ENCODE measurements at regions not wholly inside any gene's neighbourhood (a gene's known extent, or its start where the extent isn't known, plus 50 kb on each side); places are given as distances from the start of the nearest gene placed in this dataset.
A peak's percentile ranks its signal among the peaks of the same experiment; 100 is the strongest.
"Not testable (repeated sequence)": the region's sequence is repeated elsewhere in the genome, so short reads cannot be mapped to it uniquely, and the experiment has no call there.

GRCh38 chr2:34825686-34826085, 1226.6 kb upstream of the FAM98A start:
- DNase-seq = no peak
- in situ Hi-C loops (cut with HindIII; ENCODE audit: low pct_ligation_motif_present, low pct_unique_long_range_greater_than_20kb, low sequenced_read_pairs) = no loop called here

- in situ Hi-C loops (cut with HindIII; ENCODE audit: low pct_ligation_motif_present, low pct_unique_long_range_greater_than_20kb, low sequenced_read_pairs) = no loop called here
- no peak for DNase-seq
Measured at GRCh38 chr2:34822616-34823015, 1223.5 kb upstream of the FAM98A start.

- no peak for DNase-seq
- in situ Hi-C loops (cut with HindIII; ENCODE audit: low pct_ligation_motif_present, low pct_unique_long_range_greater_than_20kb, low sequenced_read_pairs) = no loop called here
Measured at GRCh38 chr2:34815052-34815741, 1216.1 kb upstream of the FAM98A start.

GRCh38 chr2:34810456-34810855, 1211.4 kb upstream of the FAM98A start:
- DNase-seq = no peak
- in situ Hi-C loops (cut with HindIII; ENCODE audit: low pct_ligation_motif_present, low pct_unique_long_range_greater_than_20kb, low sequenced_read_pairs) = no loop called here

GRCh38 chr2:34808426-34808825, 1209.3 kb upstream of the FAM98A start:
- no peak for DNase-seq
- in situ Hi-C loops (cut with HindIII; ENCODE audit: low pct_ligation_motif_present, low pct_unique_long_range_greater_than_20kb, low sequenced_read_pairs) = no loop called here

GRCh38 chr2:34806891-34807290, 1207.8 kb upstream of the FAM98A start:
- in situ Hi-C loops (cut with HindIII; ENCODE audit: low pct_ligation_motif_present, low pct_unique_long_range_greater_than_20kb, low sequenced_read_pairs) = no loop called here
- DNase-seq = no peak

- in situ Hi-C loops (cut with HindIII; ENCODE audit: low pct_ligation_motif_present, low pct_unique_long_range_greater_than_20kb, low sequenced_read_pairs) = no loop called here
Measured at GRCh38 chr2:34806396-34806795, 1207.3 kb upstream of the FAM98A start.

GRCh38 chr2:34799556-34799955, 1200.5 kb upstream of the FAM98A start:
- in situ Hi-C loops (cut with HindIII; ENCODE audit: low pct_ligation_motif_present, low pct_unique_long_range_greater_than_20kb, low sequenced_read_pairs) = no loop called here
- DNase-seq = no peak

More at GRCh38 chr2:34806396-34806795, 1207.3 kb upstream of the FAM98A start:
- no peak for DNase-seq

- in situ Hi-C loops (cut with HindIII; ENCODE audit: low pct_ligation_motif_present, low pct_unique_long_range_greater_than_20kb, low sequenced_read_pairs); DNase-seq: not testable (repeated sequence)
Measured at GRCh38 chr2:34795586-34795985, 1196.5 kb upstream of the FAM98A start.

- DNase-seq = no peak
- in situ Hi-C loops (cut with HindIII; ENCODE audit: low pct_ligation_motif_present, low pct_unique_long_range_greater_than_20kb, low sequenced_read_pairs) = no loop called here
Measured at GRCh38 chr2:34789169-34789568, 1190.1 kb upstream of the FAM98A start.

- in situ Hi-C loops (cut with HindIII; ENCODE audit: low pct_ligation_motif_present, low pct_unique_long_range_greater_than_20kb, low sequenced_read_pairs) = no loop called here
- DNase-seq = no peak
Measured at GRCh38 chr2:34787341-34787740, 1188.2 kb upstream of the FAM98A start.

- in situ Hi-C loops (cut with HindIII; ENCODE audit: low pct_ligation_motif_present, low pct_unique_long_range_greater_than_20kb, low sequenced_read_pairs) = no loop called here
- DNase-seq = no peak
Measured at GRCh38 chr2:34785206-34785785, 1186.2 kb upstream of the FAM98A start.

- in situ Hi-C loops (cut with HindIII; ENCODE audit: low pct_ligation_motif_present, low pct_unique_long_range_greater_than_20kb, low sequenced_read_pairs) = no loop called here
- no peak for DNase-seq
Measured at GRCh38 chr2:34784701-34785100, 1185.6 kb upstream of the FAM98A start.

GRCh38 chr2:34750742-34751141, 1151.6 kb upstream of the FAM98A start:
- in situ Hi-C loops (cut with HindIII; ENCODE audit: low pct_ligation_motif_present, low pct_unique_long_range_greater_than_20kb, low sequenced_read_pairs) = not testable (repeated sequence)

GRCh38 chr2:34747643-34748042, 1148.5 kb upstream of the FAM98A start:
- DNase-seq = peak; percentile 4
- in situ Hi-C loops (cut with HindIII; ENCODE audit: low pct_ligation_motif_present, low pct_unique_long_range_greater_than_20kb, low sequenced_read_pairs) = no loop called here

More at GRCh38 chr2:34750742-34751141, 1151.6 kb upstream of the FAM98A start:
- DNase-seq = not testable (repeated sequence)

GRCh38 chr2:34738691-34739090, 1139.6 kb upstream of the FAM98A start:
- in situ Hi-C loops (cut with HindIII; ENCODE audit: low pct_ligation_motif_present, low pct_unique_long_range_greater_than_20kb, low sequenced_read_pairs) = no loop called here
- DNase-seq = peak; percentile 32

- no peak for DNase-seq
- in situ Hi-C loops (cut with HindIII; ENCODE audit: low pct_ligation_motif_present, low pct_unique_long_range_greater_than_20kb, low sequenced_read_pairs) = no loop called here
Measured at GRCh38 chr2:34737146-34737545, 1138.0 kb upstream of the FAM98A start.

- no peak for DNase-seq
- in situ Hi-C loops (cut with HindIII; ENCODE audit: low pct_ligation_motif_present, low pct_unique_long_range_greater_than_20kb, low sequenced_read_pairs) = no loop called here
Measured at GRCh38 chr2:34736482-34736881, 1137.4 kb upstream of the FAM98A start.

- in situ Hi-C loops (cut with HindIII; ENCODE audit: low pct_ligation_motif_present, low pct_unique_long_range_greater_than_20kb, low sequenced_read_pairs) = no loop called here
Measured at GRCh38 chr2:34734662-34735061, 1135.6 kb upstream of the FAM98A start.

GRCh38 chr2:34734042-34734441, 1134.9 kb upstream of the FAM98A start:
- in situ Hi-C loops (cut with HindIII; ENCODE audit: low pct_ligation_motif_present, low pct_unique_long_range_greater_than_20kb, low sequenced_read_pairs) = no loop called here
- DNase-seq = no peak

More at GRCh38 chr2:34734662-34735061, 1135.6 kb upstream of the FAM98A start:
- DNase-seq = no peak
